G401 (cell line): ENCODE measurements at regions not wholly inside any gene's neighbourhood (a gene's known extent, or its start where the extent isn't known, plus 50 kb on each side); places are given as distances from the start of the nearest gene placed in this dataset.

Source experiments
- DNase-seq: peaks from one replicate; pipeline ENCODE4 v3.0.0-alpha.2; 2015; ENCODE audit warnings: low spot score
- in situ Hi-C: cut with HindIII; loops from 2 replicates; pipeline ENCODE4 v1.10.0; 2016; ENCODE audit warnings: low sequenced_read_pairs, mixed read lengths

DNA sequence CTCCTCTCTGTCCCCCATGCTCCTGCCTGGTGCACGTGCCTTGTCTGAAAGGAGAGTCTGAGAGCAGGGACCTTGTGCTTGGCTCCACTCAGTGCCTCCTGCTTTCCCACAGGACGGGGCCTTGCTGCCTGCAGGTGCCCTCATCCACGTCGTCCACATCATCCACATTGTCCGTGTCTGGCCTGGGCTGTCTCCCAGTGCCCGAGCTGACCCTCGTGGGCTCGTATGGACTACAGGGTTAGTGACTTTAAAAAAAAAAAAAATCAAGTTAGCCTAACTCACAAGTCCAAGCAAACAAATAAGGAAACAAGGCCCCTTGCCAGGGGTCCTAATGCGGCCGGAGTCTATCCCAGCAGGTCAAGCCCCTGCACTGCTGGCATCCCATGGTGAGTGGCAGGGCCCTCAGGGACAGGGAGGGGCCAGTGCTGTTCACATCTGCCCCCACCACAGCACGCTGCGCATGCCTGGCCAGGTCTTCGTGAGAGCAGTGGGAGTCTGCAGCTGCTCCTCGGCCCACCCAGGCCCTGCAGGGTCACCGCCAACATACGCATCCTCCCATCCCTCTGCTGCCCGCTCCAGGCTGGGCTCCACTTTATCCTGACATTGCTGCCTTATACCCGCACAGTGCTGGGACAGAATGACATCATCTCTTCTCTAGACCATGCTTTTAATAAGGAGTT, 232.6 kb downstream of the NDUFA10 start:
- in situ Hi-C loops, result no loop called here
- no peak for DNase-seq

DNA sequence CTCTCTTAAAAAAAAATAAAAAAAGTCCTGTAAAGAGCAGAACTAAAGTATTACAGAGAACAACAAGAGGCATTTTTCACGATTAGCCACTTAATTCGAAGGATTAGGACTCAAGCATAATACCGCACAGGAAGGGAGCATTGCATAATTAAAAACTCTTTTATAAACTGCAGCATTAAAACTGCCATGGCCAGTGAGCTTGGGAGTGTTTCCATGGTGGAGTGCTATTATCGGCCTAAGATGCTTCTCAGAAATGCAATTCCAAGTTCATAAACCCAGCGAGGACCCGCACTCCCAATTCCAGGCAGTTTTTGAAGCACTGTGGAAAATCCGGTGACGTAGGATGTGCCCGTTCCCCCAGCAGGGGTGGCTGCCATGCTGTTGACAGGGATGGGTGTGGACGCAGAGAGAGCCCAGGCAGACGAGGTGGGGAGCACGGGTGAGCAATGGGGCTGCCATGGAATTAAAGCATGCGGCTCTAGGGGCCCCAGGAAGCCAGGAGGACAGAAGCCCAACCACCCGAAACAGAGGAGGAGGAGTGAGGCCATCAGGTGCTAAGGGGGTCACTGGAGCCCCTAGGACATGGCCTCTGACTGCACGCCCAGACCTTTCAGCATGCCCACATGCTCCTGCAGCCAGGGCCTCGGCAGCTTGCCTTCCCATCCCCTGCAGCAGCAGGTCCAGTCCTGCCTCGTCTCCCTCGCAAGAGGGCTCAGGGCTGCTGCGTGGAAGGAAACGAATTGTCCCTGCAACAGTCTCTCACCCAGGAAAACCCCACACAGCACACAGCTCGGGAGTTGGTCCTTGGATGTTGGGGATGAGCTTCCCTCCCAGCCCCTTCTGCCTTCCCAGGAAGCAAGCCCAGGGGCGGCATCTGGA, 233.4 kb downstream of the NDUFA10 start:
- no peak for DNase-seq
- in situ Hi-C loops, result no loop called here

DNA sequence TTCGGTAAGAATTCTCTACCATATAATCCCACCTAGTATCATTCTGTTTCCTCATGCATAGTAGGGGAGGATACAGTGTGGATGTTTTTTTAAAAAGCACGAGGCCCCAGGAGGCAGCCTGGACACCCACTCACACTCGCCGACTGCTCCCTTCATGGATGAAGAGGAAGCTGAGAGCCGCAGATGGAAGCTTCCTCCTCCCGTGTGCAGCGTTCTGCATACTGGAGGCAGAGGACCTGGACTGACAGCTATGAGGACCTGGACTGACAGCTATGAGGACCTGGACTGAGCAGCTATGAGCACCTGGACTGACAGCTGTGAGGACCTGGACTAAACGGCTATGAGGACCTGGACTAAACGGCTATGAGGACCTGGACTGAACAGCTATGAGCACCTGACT, 234.4 kb downstream of the NDUFA10 start:
- no peak for DNase-seq
- in situ Hi-C loops, result no loop called here

DNA sequence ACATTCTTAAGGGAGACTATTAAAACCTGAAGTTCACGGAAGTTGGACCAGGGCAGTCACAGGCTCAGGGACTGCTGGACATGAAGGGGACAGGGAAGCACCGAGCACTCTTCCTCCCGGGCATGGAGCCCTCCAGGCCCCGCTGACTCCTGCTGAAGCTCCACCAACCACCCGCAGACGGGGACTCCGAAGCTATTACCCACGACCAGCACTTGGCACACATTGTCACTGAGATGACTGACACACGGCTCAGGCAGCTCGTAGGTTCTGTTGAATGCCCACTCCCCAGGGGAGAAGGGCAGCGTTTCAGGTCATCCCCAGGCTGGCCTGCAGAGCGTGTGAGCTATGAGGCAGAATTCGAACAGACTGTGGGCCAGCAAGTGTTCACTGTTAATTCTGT, 234.8 kb downstream of the NDUFA10 start:
- in situ Hi-C loops, result no loop called here
- DNase-seq, result no peak

DNA sequence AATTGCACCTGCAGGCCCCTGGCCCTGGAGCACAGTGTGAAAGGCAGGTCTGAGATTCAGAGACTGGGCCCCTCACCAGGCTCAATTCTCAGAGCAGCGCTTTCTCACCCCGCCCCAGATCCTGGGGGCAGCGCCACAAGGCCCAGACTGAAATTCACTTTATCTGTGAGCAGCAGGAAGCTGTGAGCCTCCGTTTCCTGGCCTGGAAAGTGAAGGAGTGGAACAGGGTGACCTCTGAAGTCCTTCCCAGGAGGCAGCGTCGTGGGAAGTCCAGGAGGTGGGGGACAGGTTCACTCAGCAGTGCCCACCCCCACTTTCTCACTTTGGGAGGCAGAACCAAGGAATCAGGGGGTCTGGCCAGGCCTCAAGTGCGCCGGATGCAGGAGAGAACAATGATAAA, 235.4 kb downstream of the NDUFA10 start:
- no peak for DNase-seq
- in situ Hi-C loops, result no loop called here

DNA sequence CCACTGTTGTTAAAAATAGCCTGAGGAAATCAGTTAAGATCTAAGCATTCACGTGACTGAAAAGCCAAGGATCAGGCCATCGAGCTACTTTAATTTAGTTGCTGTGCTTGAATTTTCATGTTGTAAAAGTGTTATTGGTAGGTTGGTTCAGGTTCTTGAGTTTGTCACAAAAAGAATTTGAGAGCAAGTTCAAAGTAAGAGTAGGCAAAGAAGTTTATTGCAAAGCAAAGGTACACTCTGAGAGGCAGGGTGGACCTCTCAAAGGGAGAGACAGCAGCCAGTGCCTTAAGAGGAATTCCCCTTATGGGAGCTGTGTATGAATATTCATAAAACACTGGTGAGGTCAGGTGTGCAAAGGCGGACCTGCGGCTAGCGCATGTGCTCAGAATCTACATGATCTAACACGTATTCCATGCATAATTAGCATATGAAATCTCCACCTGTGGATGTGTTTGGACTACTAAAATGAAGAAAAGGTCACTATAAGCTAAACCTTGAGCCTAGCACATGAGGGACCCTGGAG, 236.5 kb downstream of the NDUFA10 start:
- DNase-seq, result no peak

DNA sequence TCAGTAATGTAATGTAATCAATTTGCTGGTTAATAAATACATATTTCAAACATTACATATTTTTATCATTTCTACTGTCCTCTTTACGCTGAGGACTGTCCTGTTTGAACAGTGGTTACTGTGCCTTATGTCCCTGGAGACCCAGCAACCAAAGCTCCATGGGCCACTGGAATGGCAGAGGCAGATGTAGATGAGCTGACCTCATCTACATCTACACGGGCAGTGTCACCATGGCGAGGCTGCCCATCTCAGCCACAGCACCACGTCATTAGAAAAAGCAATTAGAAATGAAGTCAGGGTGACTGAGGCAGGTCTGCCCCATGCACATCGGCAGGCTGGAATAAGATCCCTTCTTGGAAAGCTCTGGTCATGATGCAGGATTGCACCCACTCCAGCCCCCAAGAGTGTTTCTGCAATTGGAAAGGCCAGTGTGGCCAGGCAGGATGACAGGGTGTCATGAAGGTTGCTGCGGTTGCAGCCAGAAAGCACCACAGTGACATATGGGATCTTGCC, 237.5 kb downstream of the NDUFA10 start:
- no peak for DNase-seq
- in situ Hi-C loops, result no loop called here

More for the DNA sequence above, 236.5 kb downstream of the NDUFA10 start:
- in situ Hi-C loops, result no loop called here

DNA sequence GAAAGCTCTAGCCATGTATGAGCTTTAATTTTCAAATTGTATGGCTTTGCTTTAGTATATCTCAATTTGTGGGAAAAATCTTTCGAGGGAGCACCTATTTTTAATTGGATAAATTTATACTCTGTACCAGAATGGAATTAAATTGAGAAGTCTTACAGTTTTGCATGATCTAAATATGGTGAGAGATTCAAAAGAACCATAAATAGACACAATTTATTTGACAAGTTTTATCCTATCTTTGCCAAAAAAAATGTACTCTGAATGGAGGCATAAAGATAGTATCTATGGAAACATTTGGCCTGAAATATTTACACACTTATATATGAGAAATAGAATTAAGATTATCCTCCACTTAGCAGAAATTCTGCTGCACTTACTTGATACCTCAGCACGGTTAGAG, 238.4 kb downstream of the NDUFA10 start:
- DNase-seq, result no peak
- in situ Hi-C loops, result no loop called here

DNA sequence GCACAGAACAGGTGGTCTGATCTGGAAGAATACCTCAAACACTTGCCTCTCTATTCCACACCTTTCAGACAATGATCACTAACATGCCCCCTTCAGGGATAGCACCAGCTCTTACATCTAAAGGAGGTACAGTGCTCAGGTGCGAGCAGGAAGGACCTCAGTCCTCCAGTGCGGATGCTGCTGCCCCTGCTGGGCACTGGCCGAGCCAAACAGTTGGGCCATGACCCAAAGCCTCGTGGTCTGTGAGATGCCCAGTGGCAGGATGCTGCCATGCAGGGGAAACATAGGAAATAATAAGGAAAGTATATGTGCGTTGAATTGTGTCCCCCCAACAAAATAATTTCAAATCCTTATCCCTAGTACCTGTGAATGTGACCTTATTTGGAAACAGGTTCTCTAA, 243.7 kb downstream of the NDUFA10 start:
- in situ Hi-C loops, result no loop called here
- no peak for DNase-seq

DNA sequence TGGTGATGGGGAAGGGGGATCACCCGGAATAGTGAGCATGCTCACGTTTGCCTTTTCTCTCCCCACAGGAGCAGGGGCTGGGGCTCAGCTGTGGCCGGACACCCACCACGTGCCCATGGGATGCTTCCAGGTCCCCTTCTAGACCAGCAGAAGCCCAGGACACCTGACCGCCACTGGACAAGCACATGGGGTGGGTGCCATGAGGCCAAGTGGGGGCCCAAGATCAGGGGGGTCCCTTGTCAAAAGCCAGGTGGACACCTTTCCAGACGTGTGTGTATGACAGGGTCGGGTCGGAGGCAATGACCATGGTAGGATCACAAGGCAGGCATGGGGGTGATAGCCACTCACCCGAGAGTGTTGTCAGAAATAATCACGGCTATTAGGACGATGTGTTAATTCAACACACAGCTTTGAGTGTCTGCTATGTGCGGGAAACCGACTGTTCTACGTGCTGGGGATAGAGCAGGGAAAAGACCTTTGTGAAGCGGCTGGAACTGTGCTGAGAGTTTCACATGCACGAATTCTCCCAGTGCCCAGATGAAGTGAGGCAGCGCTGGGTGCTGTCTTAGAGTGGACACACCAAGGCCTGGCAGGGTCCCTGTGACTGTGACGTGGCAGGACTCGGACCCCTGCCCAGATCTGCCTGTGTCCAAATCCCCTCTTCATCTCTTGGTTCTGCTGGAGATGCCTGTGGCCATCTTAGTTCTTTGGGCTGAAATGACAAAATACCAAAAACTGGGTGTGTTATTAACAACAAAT, 244.7 kb downstream of the NDUFA10 start:
- no peak for DNase-seq
- in situ Hi-C loops, result no loop called here

DNA sequence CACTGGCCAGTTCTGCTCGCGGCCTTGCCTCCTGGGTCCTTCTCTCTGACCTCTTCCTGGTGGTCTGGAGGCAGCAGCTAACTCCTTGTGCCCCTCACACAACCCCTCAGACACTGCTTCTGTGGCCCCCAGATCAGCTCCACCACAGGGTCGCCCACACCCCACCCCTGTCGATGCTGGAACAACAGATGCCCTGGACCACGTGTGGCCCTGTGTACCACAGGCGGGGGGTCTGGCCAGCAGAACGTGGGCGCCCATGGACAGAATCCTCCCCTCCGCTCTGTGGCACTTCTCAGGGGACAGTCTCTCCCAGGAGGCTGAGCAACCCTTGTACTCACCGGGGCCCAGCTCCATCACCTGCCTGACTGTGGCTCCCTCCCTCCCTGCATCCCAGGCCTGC, 245.6 kb downstream of the NDUFA10 start:
- in situ Hi-C loops, result no loop called here

DNA sequence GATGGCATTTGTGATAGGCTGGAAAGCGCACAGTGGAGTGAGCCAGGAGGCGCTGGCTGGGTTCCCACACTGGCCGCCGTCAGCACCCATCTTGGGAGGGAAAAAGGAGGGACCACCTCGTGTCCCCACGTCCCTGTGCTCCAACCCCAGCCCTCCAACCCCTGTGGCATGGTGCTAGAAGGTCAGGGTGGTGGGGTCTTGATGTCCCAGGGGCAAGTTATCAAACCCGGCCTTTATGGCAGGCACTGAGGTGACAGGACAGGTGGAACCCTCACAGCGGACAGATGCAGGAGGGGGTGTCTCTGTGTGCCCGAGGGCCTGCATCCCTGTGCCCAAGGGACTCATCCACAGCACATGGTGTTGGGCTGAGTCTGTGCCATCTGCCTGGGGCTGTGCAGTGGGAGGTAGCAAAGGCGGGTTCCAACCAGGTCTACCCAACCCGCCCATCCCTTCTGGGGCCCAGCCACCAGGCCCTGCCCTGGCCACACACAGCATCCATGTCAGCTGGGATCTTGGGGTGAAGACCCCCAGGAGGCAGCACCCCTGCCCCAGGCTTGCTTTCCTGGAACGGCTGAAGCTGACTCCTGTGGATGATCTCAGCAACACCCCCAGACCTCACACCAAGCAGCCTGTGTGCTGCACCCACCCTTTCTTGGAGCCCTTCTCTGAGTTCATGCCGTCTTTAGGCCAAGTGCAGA, 246.1 kb downstream of the NDUFA10 start:
- in situ Hi-C loops, result no loop called here

More for the DNA sequence above, 245.6 kb downstream of the NDUFA10 start:
- no peak for DNase-seq

DNA sequence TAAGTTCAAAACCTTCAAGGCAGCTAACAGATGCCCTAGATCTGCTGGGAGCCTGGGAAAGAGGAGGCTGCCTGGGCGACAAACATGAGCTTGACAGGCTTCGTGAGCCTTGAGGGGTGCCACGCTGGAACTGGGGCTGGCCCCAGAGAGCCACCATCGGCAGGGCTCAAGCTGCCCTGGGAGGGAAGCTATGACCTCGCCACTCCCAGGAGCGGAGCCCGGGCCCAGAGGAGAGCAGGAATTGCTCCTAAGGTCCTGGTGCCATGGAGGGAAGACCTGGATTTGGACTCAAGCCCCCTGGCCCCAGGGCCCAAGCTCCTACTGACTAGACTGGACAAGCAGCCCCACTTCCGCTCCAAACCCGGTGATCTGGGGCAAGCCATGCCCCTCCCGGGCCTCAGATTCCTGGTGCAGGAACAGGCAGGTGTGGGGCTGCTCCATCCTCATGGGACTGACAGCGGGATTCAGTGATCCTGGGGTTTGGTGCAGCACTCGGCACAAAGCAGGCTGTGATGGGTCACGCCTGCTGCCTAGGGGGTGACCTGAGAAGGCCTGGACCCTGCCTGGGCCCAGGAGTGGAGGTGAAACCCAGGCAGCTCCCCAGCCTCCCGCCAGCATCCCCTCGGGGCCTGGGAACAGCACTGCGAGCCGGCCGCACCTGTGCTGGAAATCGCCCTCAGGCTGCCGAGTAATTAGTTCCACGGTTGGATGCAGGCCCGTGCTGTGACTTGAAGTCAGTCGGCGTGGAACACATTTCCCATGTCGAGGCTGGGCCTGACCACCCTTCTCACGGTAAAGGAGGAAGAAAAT, 246.9 kb downstream of the NDUFA10 start:
- in situ Hi-C loops, result no loop called here
- DNase-seq, result no peak

More for the DNA sequence above, 246.1 kb downstream of the NDUFA10 start:
- DNase-seq, result no peak

DNA sequence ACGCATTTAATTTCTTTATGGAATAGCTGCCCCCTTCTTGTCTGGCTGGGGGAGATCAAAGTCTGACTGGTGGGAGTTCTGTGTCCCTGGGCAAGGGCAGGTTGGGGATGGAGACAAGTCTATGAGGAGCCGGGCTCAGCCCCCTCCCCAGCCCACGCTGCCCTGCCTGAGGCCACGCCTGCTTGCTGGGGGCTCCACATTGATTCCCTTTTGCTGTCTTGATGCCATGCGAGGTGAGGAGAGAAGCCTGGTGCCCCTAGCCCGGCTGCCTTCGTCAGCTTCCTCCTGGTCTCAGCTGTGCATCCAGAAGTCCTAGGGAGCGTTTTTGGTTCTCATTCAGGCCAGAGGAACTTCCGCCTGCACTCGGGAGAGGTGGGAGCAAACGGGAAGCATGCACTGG, 247.9 kb downstream of the NDUFA10 start:
- in situ Hi-C loops, result no loop called here
- no peak for DNase-seq

DNA sequence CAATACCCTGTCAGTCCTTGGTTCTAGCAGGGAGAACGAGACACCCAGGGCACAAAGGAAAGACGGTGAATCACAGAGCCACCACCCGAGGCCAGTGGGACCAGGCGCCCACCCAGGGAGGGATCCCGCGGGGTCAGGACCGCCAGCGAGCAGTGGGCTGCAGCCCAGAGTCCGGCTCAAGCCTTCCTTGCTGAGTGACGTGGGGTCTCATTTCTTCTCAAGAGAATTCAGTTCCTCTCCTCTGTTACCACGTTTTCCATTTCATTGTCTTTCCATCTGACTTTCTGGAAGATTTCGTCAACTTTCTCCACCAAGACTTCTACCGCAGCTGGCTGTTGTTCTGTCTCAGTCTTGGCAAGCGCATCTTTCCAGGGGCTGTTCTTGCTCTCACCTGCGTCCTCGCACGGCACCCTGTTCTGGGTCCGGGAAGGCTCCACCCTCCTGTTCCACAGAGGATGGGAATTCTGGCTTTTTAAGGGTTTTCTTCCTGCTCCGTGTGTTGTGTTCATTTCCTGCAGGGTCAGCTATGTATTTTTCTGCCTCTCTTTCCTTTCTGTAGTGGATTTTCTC, 248.6 kb downstream of the NDUFA10 start:
- in situ Hi-C loops, result no loop called here
- DNase-seq, result no peak

DNA sequence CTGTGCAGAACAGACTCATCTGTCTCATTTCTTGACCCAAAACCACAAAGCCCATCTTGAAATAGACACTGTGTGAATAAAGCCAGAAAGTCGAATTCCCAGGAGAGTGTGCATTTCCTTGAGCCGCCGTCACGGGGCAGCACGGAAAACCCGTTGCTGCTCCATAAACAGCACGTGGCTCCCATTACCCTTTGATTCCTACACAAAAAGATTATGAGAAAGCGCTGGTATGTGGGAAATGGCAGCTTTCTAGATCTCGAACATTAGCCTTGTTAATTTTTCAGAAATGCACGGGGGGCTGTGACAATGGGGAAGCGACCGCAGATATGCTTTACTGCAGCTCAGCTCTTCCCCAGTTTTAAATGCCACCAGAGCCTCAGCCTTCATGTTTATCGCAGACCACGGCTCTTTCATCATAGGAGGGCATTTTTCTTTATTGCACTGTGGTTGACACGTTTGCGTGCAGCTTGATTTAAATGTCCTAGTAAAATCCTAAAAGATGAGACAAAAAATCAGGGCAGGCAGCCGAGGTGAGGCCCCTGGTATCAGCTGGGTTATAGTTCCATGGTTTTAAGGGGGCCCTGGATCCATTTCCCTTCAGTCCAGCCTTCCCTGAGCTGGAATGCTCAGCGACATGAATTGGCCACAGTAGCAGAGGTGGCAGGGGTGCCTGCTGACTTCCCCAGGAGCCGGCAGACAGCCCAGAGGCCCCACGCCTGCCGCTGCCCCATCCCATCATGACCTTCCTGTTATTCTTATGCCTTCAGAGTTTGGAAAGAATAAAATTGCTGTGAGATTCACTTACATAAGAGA, 249.3 kb downstream of the NDUFA10 start:
- DNase-seq, result peak; percentile 7
- in situ Hi-C loops, result no loop called here
